ENCODE measurements at regions not wholly inside any gene's neighbourhood (a gene's known extent, or its start where the extent isn't known, plus 50 kb on each side); places are given as distances from the start of the nearest gene placed in this dataset.

DNA sequence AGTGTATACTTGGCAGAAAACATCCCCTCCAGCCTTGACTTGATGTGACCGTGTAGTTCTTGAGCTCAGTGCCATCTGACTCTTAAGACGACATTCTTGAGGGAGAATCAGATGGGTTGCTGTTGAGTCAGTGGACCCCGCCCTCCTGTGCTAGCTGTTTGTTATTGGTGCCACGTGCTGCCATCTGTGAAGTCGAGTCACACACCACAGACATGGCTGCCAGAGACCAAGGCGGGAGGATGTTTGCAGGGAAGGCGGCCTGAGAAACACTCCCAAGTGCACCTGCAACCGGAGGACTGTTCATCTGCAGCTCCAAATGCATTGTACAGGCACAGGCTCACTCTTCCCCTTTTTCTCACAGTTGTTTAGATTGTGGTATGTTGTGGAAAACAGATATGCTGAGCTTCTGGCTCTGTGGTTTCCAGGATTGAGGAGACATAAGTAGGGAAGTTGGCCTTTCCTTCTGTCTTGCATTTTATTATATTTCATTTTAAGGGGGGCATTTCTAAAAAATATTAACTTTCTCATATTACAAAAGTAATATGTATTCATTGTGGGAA is 345.3 kb upstream of the ZFP64 start (continued):
- TF ChIP-seq, protein P1, sequence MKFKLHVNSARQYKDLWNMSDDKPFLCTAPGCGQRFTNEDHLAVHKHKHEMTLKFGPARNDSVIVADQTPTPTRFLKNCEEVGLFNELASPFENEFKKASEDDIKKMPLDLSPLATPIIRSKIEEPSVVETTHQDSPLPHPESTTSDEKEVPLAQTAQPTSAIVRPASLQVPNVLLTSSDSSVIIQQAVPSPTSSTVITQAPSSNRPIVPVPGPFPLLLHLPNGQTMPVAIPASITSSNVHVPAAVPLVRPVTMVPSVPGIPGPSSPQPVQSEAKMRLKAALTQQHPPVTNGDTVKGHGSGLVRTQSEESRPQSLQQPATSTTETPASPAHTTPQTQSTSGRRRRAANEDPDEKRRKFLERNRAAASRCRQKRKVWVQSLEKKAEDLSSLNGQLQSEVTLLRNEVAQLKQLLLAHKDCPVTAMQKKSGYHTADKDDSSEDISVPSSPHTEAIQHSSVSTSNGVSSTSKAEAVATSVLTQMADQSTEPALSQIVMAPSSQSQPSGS (IDR thresholded peaks at IDR 0.05; ENCODE audit: low read length) = no peak

Data from H1 (cell line).